Neuronal stem cell (in vitro differentiated cells): ENCODE measurements at regions not wholly inside any gene's neighbourhood (a gene's known extent, or its start where the extent isn't known, plus 50 kb on each side); places are given as distances from the start of the nearest gene placed in this dataset.

Source experiments
- DNase-seq: peaks from one replicate; pipeline ENCODE4 v3.0.0-alpha.2; 2013; ENCODE audit warnings: low spot score
- H2AFZ ChIP-seq: one replicate; pipeline ENCODE4 v1.6.1; 2013; ENCODE audit warnings: mild to moderate bottlenecking, low read length, inconsistent platforms
- H2AK5ac ChIP-seq: 2 replicates; pipeline ENCODE4 v1.6.1; 2013; ENCODE audit warnings: low read depth, mild to moderate bottlenecking, inconsistent platforms, low read length, moderate library complexity, mixed read lengths
- H2BK120ac ChIP-seq: 2 replicates; pipeline ENCODE4 v1.6.1; 2013; ENCODE audit warnings: low read depth, mild to moderate bottlenecking, inconsistent platforms, low read length, moderate library complexity, mixed read lengths
- H2BK12ac ChIP-seq: one replicate; pipeline ENCODE4 v1.6.1; 2013; ENCODE audit warnings: low read length, inconsistent platforms
- H2BK15ac ChIP-seq: 2 replicates; pipeline ENCODE4 v1.6.1; 2013; ENCODE audit warnings: mild to moderate bottlenecking, low read length, inconsistent platforms, mixed read lengths
- H2BK5ac ChIP-seq: one replicate; pipeline ENCODE4 v1.6.1; 2013; ENCODE audit warnings: inconsistent platforms, mild to moderate bottlenecking, low read length, moderate library complexity
- H3K14ac ChIP-seq: one replicate; pipeline ENCODE4 v1.6.1; 2013; ENCODE audit warnings: low read length, inconsistent platforms
- H3K18ac ChIP-seq: 2 replicates; pipeline ENCODE4 v1.6.1; 2013; ENCODE audit warnings: low read length, inconsistent platforms
- H3K23ac ChIP-seq: 2 replicates; pipeline ENCODE4 v1.6.1; 2013; ENCODE audit warnings: low read depth, mild to moderate bottlenecking, mixed read lengths, low read length, inconsistent platforms; ENCODE audit not compliant: poor library complexity
- H3K27ac ChIP-seq: replicated peaks from 3 replicates; pipeline ENCODE4 v1.5.1; 2013; ENCODE audit warnings: low read length, inconsistent platforms
- H3K27me3 ChIP-seq, 3 experiments: 2 replicates each; pipeline ENCODE4 v1.6.1; 2013; ENCODE audit warnings: low read length in 3 of 3, mild to moderate bottlenecking in 2 of 3, inconsistent platforms in 1 of 3, low read depth in 1 of 3, mixed read lengths in 1 of 3, moderate library complexity in 1 of 3; ENCODE audit not compliant: control insufficient read depth in 3 of 3, insufficient read depth in 3 of 3
- H3K36me3 ChIP-seq, 2 donors: replicated peaks in 1 of 2; 2 replicates each; pipeline ENCODE4 v1.6.1; 2013; ENCODE audit warnings: low read length in 2 of 2; ENCODE audit not compliant: control insufficient read depth in 2 of 2, insufficient read depth in 2 of 2
- H3K4ac ChIP-seq: 2 replicates; pipeline ENCODE4 v1.6.1; 2013; ENCODE audit warnings: inconsistent platforms, mild to moderate bottlenecking, low read length, moderate library complexity
- H3K4me1 ChIP-seq, 2 donors: 1 replicate in 1 of 2; 2 replicates in 1 of 2; pipeline ENCODE4 v1.6.1; 2013; ENCODE audit warnings: low read length in 2 of 2, low read depth in 1 of 2; ENCODE audit not compliant: control insufficient read depth in 2 of 2, insufficient read depth in 1 of 2
- H3K4me2 ChIP-seq: one replicate; pipeline ENCODE4 v1.6.1; 2013; ENCODE audit warnings: mild to moderate bottlenecking, low read length, inconsistent platforms; ENCODE audit not compliant: insufficient read depth, poor library complexity, severe bottlenecking
- H3K4me3 ChIP-seq, 2 donors: 2 replicates each; pipeline ENCODE4 v1.5.1; 2013; ENCODE audit warnings: low read length in 2 of 2, mild to moderate bottlenecking in 2 of 2, inconsistent platforms in 1 of 2, moderate library complexity in 1 of 2
- H3K79me1 ChIP-seq: one replicate; pipeline ENCODE4 v1.6.1; 2013; ENCODE audit warnings: low read depth, mild to moderate bottlenecking, inconsistent platforms, low read length, moderate library complexity
- H3K9ac ChIP-seq: one replicate; pipeline ENCODE4 v1.6.1; 2013; ENCODE audit warnings: mild to moderate bottlenecking, low read depth, low read length, inconsistent platforms; ENCODE audit not compliant: poor library complexity
- H3K9me3 ChIP-seq, 2 donors: replicated peaks in 1 of 2; 2 replicates each; pipeline versions ENCODE3 to v1.6.1; 2013; ENCODE audit warnings: low read length in 2 of 2, mild to moderate bottlenecking in 2 of 2, inconsistent platforms in 1 of 2, low read depth in 1 of 2, mixed read lengths in 1 of 2, moderate library complexity in 1 of 2; ENCODE audit not compliant: control insufficient read depth in 2 of 2, insufficient read depth in 1 of 2
- H4K8ac ChIP-seq: one replicate; pipeline ENCODE4 v1.6.1; 2013; ENCODE audit warnings: low read depth, mild to moderate bottlenecking, inconsistent platforms, low read length, moderate library complexity
- H4K91ac ChIP-seq: one replicate; pipeline ENCODE4 v1.6.1; 2013; ENCODE audit warnings: low read length, low read depth, mild to moderate bottlenecking, inconsistent platforms; ENCODE audit not compliant: poor library complexity
- WGBS, 2 donors: extraction: QIAGEN DNeasy Blood & Tissue Kit; methylation state at CpG; one replicate each; pipeline ENCODE4 v1.1.7; 2013; ENCODE audit warnings: missing lambda C conversion rate in 2 of 2, mixed read lengths in 1 of 2; ENCODE audit not compliant: insufficient read length in 2 of 2, insufficient replicate concordance in 1 of 2; ENCODE audit errors: extremely low coverage in 2 of 2; 5-methylcytosine and 5-hydroxymethylcytosine counted together

DNA sequence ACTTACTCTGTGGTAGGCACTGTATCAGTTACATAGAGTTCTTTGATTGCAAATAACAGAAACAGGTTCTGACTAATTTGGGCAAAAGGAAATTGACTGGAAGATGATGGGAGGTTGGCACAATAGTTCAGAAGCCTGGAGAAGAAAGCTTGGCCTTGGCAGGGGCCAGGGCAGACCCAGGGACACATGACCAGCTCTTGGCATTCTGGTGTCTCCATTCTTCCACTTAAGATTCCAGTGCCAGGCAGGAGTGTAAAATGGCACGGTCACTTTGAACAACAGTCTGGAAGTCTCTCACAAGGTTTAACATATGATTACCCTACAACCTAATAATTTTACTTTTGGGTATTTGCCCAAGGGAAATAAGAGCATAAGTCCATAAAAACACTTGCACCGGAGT, 175.9 kb downstream of the BCOR start:
- no peak overlapping the region for H2BK15ac ChIP-seq
- no CpG with 5 or more reads among the region's 2 CpGs for WGBS, 2 donors
- no peak overlapping the region for H3K18ac ChIP-seq
- peaks cover 0 to 5% (median 0%) of the 10 kb centered on the region in 3 experiments for H3K27me3 ChIP-seq
- no peak overlapping the region for H2AFZ ChIP-seq
- no peaks in the 10 kb centered on the region for H3K36me3 ChIP-seq
- no peak overlapping the region for H3K14ac ChIP-seq
- DNase-seq, result no peak
- no peak overlapping the region for H2BK5ac ChIP-seq
- no peak overlapping the region for H4K91ac ChIP-seq
- H4K8ac ChIP-seq, result no peak overlapping the region
- no peak overlapping the region for H2BK12ac ChIP-seq
- no peak overlapping the region for H2AK5ac ChIP-seq
- H2BK120ac ChIP-seq, result no peak overlapping the region
- H3K9me3 ChIP-seq, result no peaks in the 10 kb centered on the region
- no peaks in the 10 kb centered on the region for H3K4me1 ChIP-seq
- H3K79me1 ChIP-seq, result no peaks in the 10 kb centered on the region
- no peak overlapping the region for H3K9ac ChIP-seq
- no peak overlapping the region for H3K4me2 ChIP-seq
- H3K23ac ChIP-seq, result no peak overlapping the region
- no peak overlapping the region for H3K4ac ChIP-seq
- no peak overlapping the region for H3K27ac ChIP-seq
- H3K4me3 ChIP-seq, result no peak overlapping the region

DNA sequence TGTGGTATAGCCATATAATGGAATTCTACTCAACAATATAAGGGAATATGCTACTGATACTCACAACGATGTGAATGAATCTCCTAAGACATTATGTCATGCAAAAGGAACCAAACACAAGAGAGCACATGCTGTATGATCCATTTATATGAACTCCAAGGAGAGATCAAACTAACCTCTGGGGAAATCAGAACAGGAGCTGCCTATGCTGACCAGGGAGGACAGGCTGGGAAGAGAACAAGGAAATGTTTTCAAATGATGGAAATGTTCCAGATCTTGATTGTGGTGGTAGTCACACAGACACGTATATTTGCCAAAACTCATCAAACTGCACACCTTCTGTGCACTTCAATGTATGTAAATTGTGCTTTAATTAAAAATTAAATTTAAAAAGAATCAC, 175.3 kb downstream of the BCOR start:
- H2AK5ac ChIP-seq, result no peak overlapping the region
- H3K4me2 ChIP-seq, result no peak overlapping the region
- no peak overlapping the region for H2BK15ac ChIP-seq
- H3K14ac ChIP-seq, result no peak overlapping the region
- no peak overlapping the region for H2BK12ac ChIP-seq
- H2BK120ac ChIP-seq, result no peak overlapping the region
- no peak overlapping the region for H4K91ac ChIP-seq
- H3K18ac ChIP-seq, result no peak overlapping the region
- H3K23ac ChIP-seq, result no peak overlapping the region
- H3K4me3 ChIP-seq, result no peak overlapping the region
- no peaks in the 10 kb centered on the region for H3K36me3 ChIP-seq
- no peak overlapping the region for H3K27ac ChIP-seq
- H3K27me3 ChIP-seq, result peaks cover 0 to 5% (median 0%) of the 10 kb centered on the region in 3 experiments
- H3K9ac ChIP-seq, result no peak overlapping the region
- no peak for DNase-seq
- no peaks in the 10 kb centered on the region for H3K9me3 ChIP-seq
- H3K4me1 ChIP-seq, result no peaks in the 10 kb centered on the region
- no peak overlapping the region for H2BK5ac ChIP-seq
- H4K8ac ChIP-seq, result no peak overlapping the region
- no peaks in the 10 kb centered on the region for H3K79me1 ChIP-seq
- WGBS, 2 donors, result no CpG with 5 or more reads among the region's 2 CpGs
- no peak overlapping the region for H2AFZ ChIP-seq
- no peak overlapping the region for H3K4ac ChIP-seq

DNA sequence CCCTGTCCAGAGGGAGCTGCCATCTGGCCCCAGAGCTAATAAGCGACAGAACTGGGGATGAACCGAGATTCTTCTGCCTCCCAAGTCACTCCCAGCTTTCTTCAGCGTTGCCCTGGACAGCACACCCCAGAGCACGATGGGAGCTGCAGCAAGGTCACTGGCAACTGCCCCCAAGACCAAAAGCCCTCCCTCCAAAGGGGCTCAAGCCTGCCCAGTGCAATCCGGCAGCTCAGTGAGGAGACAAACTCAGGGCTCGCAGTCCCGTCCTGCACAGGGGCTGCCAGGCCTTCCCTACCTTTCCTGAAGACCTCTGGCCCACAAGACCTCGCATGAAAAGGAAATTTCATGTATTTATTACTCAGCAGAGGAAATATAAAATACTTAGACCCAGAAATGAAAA, 174.8 kb downstream of the BCOR start:
- H3K23ac ChIP-seq, result no peak overlapping the region
- no peak overlapping the region for H3K4ac ChIP-seq
- H3K27ac ChIP-seq, result no peak overlapping the region
- no peak overlapping the region for H3K18ac ChIP-seq
- H3K9me3 ChIP-seq, result no peaks in the 10 kb centered on the region
- no peak for DNase-seq
- H4K91ac ChIP-seq, result no peak overlapping the region
- no peak overlapping the region for H2AFZ ChIP-seq
- H2BK5ac ChIP-seq, result no peak overlapping the region
- no peak overlapping the region for H3K9ac ChIP-seq
- H3K4me1 ChIP-seq, result no peaks in the 10 kb centered on the region
- no peaks in the 10 kb centered on the region for H3K79me1 ChIP-seq
- H3K4me2 ChIP-seq, result no peak overlapping the region
- H3K14ac ChIP-seq, result peak overlapping the region; percentile 56
- no peak overlapping the region for H2BK12ac ChIP-seq
- H3K27me3 ChIP-seq, result peaks cover 0 to 5% (median 0%) of the 10 kb centered on the region in 3 experiments
- H2BK15ac ChIP-seq, result no peak overlapping the region
- H2AK5ac ChIP-seq, result no peak overlapping the region
- no peaks in the 10 kb centered on the region for H3K36me3 ChIP-seq
- WGBS, 2 donors, result no CpG with 5 or more reads among the region's 8 CpGs
- H2BK120ac ChIP-seq, result no peak overlapping the region
- no peak overlapping the region for H4K8ac ChIP-seq
- no peak overlapping the region for H3K4me3 ChIP-seq

DNA sequence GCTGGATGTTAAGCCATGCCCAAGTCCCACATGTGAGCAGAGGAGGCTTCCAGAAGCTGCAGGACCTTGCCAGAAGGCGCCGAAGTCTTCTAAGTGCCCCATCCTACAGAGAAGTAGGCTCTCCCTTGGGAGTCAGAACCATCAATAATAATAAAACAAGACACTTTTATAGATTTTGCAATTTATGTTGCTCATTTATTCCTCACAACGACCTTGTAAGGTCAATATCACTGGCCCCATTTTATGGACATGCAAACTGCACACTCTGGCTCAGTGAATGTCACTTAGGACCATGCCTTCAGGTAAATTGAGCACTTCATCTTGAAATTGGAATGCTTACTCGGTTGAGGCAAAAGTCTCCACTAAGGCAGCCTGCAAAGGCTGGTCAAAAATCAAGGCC, 170.4 kb downstream of the BCOR start:
- H3K79me1 ChIP-seq, result no peaks in the 10 kb centered on the region
- H3K23ac ChIP-seq, result no peak overlapping the region
- no peak for DNase-seq
- no peak overlapping the region for H4K8ac ChIP-seq
- no CpG with 5 or more reads among the region's 4 CpGs for WGBS, 2 donors
- no peaks in the 10 kb centered on the region for H3K36me3 ChIP-seq
- no peak overlapping the region for H3K14ac ChIP-seq
- H3K9me3 ChIP-seq, result no peaks in the 10 kb centered on the region
- no peak overlapping the region for H2BK12ac ChIP-seq
- H3K18ac ChIP-seq, result no peak overlapping the region
- H2AFZ ChIP-seq, result no peak overlapping the region
- no peak overlapping the region for H3K4me3 ChIP-seq
- H2BK120ac ChIP-seq, result no peak overlapping the region
- peaks cover 0 to 5% (median 0%) of the 10 kb centered on the region in 3 experiments for H3K27me3 ChIP-seq
- peaks cover 2 to 4% of the 10 kb centered on the region in 2 donors for H3K4me1 ChIP-seq
- no peak overlapping the region for H3K4ac ChIP-seq
- no peak overlapping the region for H3K27ac ChIP-seq
- H3K9ac ChIP-seq, result no peak overlapping the region
- no peak overlapping the region for H2BK15ac ChIP-seq
- no peak overlapping the region for H3K4me2 ChIP-seq
- no peak overlapping the region for H2AK5ac ChIP-seq
- H2BK5ac ChIP-seq, result no peak overlapping the region
- H4K91ac ChIP-seq, result no peak overlapping the region
